Activated T-helper 17 cell treated with anti-CD3 and anti-CD28 coated beads, Interleukin-2, amount 50 U/mL, for 72 hours (primary cell): ENCODE measurements at regions not wholly inside any gene's neighbourhood (a gene's known extent, or its start where the extent isn't known, plus 50 kb on each side); places are given as distances from the start of the nearest gene placed in this dataset.

ENCODE experiments used
- ATAC-seq: fragments of 150-1000 bp; cut with Tn5 transposase; replicated peaks from 2 replicates; pipeline ENCODE4 v1.10.0; 2021; ENCODE audit warnings: mild to moderate bottlenecking, moderate library complexity
- H3K27ac Mint-ChIP-seq: one replicate; pipeline ENCODE4 v1.8.0; 2022; ENCODE audit warnings: mixed read lengths
- H3K27me3 Mint-ChIP-seq: one replicate; pipeline ENCODE4 v1.8.0; 2022; ENCODE audit warnings: mixed read lengths
- H3K36me3 Mint-ChIP-seq: one replicate; pipeline ENCODE4 v1.8.0; 2022; ENCODE audit warnings: low read depth, mild to moderate bottlenecking, mixed read lengths
- H3K4me1 Mint-ChIP-seq: one replicate; pipeline ENCODE4 v1.8.0; 2022; ENCODE audit warnings: mixed read lengths
- H3K4me3 Mint-ChIP-seq: one replicate; pipeline ENCODE4 v1.8.0; 2022; ENCODE audit warnings: mild to moderate bottlenecking, mixed read lengths
- H3K9me3 Mint-ChIP-seq: one replicate; pipeline ENCODE4 v1.8.0; 2022; ENCODE audit warnings: mixed read lengths

GRCh38 chr2:185188656-185189055, 549.9 kb upstream of the FSIP2 start:
- no peak for ATAC-seq
- Mint-ChIP-seq H3K4me1 (no peaks in the 10 kb centered on the region), H3K4me3 (no peak overlapping the region), H3K27me3 (no peaks in the 10 kb centered on the region), H3K36me3 (no peaks in the 10 kb centered on the region), H3K27ac (no peak overlapping the region), H3K9me3 (peaks cover 15% of the 10 kb centered on the region)

GRCh38 chr2:185201063-185201462, 537.5 kb upstream of the FSIP2 start:
- Mint-ChIP-seq H3K27ac (no peak overlapping the region), H3K4me3 (no peak overlapping the region), H3K36me3 (no peaks in the 10 kb centered on the region), H3K9me3 (peaks cover 3% of the 10 kb centered on the region), H3K4me1 (no peaks in the 10 kb centered on the region), H3K27me3 (no peaks in the 10 kb centered on the region)
- no peak for ATAC-seq

- Mint-ChIP-seq H3K27me3 (no peaks in the 10 kb centered on the region), H3K4me3 (no peak overlapping the region), H3K4me1 (no peaks in the 10 kb centered on the region), H3K9me3 (peaks cover 3% of the 10 kb centered on the region), H3K27ac (no peak overlapping the region), H3K36me3 (no peaks in the 10 kb centered on the region)
- ATAC-seq: no peak
These were observed 536.2 kb upstream of the FSIP2 start for GRCh38 chr2:185202381-185202780.

GRCh38 chr2:185202945-185203528, 535.6 kb upstream of the FSIP2 start:
- Mint-ChIP-seq H3K9me3 (peaks cover 3% of the 10 kb centered on the region), H3K4me1 (no peaks in the 10 kb centered on the region), H3K36me3 (no peaks in the 10 kb centered on the region), H3K27me3 (no peaks in the 10 kb centered on the region), H3K27ac (no peak overlapping the region), H3K4me3 (no peak overlapping the region)
- no peak for ATAC-seq

GRCh38 chr2:185208261-185208660, 530.3 kb upstream of the FSIP2 start:
- no peak overlapping the region for H3K4me3 Mint-ChIP-seq
- no peaks in the 10 kb centered on the region for H3K27me3 Mint-ChIP-seq

GRCh38 chr2:185215497-185215896, 523.1 kb upstream of the FSIP2 start:
- Mint-ChIP-seq H3K4me1 (no peaks in the 10 kb centered on the region), H3K27me3 (no peaks in the 10 kb centered on the region), H3K4me3 (no peak overlapping the region), H3K27ac (no peak overlapping the region), H3K9me3 (peaks cover 9% of the 10 kb centered on the region), H3K36me3 (no peaks in the 10 kb centered on the region)
- no peak for ATAC-seq

More at GRCh38 chr2:185208261-185208660, 530.3 kb upstream of the FSIP2 start:
- H3K9me3 Mint-ChIP-seq: peaks cover 13% of the 10 kb centered on the region
- no peaks in the 10 kb centered on the region for H3K4me1 Mint-ChIP-seq
- no peak for ATAC-seq
- no peak overlapping the region for H3K27ac Mint-ChIP-seq
- no peaks in the 10 kb centered on the region for H3K36me3 Mint-ChIP-seq

GRCh38 chr2:185219981-185220380, 518.6 kb upstream of the FSIP2 start:
- Mint-ChIP-seq H3K36me3 (no peaks in the 10 kb centered on the region), H3K4me1 (no peaks in the 10 kb centered on the region), H3K27me3 (no peaks in the 10 kb centered on the region), H3K9me3 (peaks cover 3% of the 10 kb centered on the region), H3K27ac (no peak overlapping the region), H3K4me3 (no peak overlapping the region)
- no peak for ATAC-seq

- H3K9me3 Mint-ChIP-seq: peaks cover 3% of the 10 kb centered on the region
- no peak overlapping the region for H3K4me3 Mint-ChIP-seq
- H3K27ac Mint-ChIP-seq: no peak overlapping the region
- no peaks in the 10 kb centered on the region for H3K36me3 Mint-ChIP-seq
- H3K4me1 Mint-ChIP-seq: no peaks in the 10 kb centered on the region
- ATAC-seq: no peak
- no peaks in the 10 kb centered on the region for H3K27me3 Mint-ChIP-seq
These were observed 516.3 kb upstream of the FSIP2 start for GRCh38 chr2:185222311-185222710.

GRCh38 chr2:185227391-185227790, 511.2 kb upstream of the FSIP2 start:
- ATAC-seq: no peak
- Mint-ChIP-seq H3K27me3 (no peaks in the 10 kb centered on the region), H3K4me3 (no peak overlapping the region), H3K27ac (no peak overlapping the region), H3K36me3 (no peaks in the 10 kb centered on the region), H3K9me3 (peaks cover 3% of the 10 kb centered on the region), H3K4me1 (no peaks in the 10 kb centered on the region)

GRCh38 chr2:185239491-185239890, 499.1 kb upstream of the FSIP2 start:
- H3K27ac Mint-ChIP-seq: no peak overlapping the region
- no peaks in the 10 kb centered on the region for H3K4me1 Mint-ChIP-seq
- H3K27me3 Mint-ChIP-seq: no peaks in the 10 kb centered on the region
- H3K4me3 Mint-ChIP-seq: no peak overlapping the region
- ATAC-seq: no peak
- H3K9me3 Mint-ChIP-seq: peaks cover 15% of the 10 kb centered on the region
- no peaks in the 10 kb centered on the region for H3K36me3 Mint-ChIP-seq

GRCh38 chr2:185240796-185241195, 497.8 kb upstream of the FSIP2 start:
- no peak overlapping the region for H3K4me3 Mint-ChIP-seq
- no peak overlapping the region for H3K27ac Mint-ChIP-seq
- no peaks in the 10 kb centered on the region for H3K36me3 Mint-ChIP-seq
- no peaks in the 10 kb centered on the region for H3K4me1 Mint-ChIP-seq
- H3K27me3 Mint-ChIP-seq: no peaks in the 10 kb centered on the region
- ATAC-seq: no peak
- H3K9me3 Mint-ChIP-seq: peaks cover 18% of the 10 kb centered on the region

- Mint-ChIP-seq H3K4me3 (no peak overlapping the region), H3K27me3 (no peaks in the 10 kb centered on the region), H3K4me1 (no peaks in the 10 kb centered on the region), H3K36me3 (no peaks in the 10 kb centered on the region), H3K9me3 (peaks cover 18% of the 10 kb centered on the region), H3K27ac (no peak overlapping the region)
- ATAC-seq: no peak
These were observed 497.0 kb upstream of the FSIP2 start for GRCh38 chr2:185241556-185241955.

GRCh38 chr2:185242462-185242861, 496.1 kb upstream of the FSIP2 start:
- Mint-ChIP-seq H3K4me1 (no peaks in the 10 kb centered on the region), H3K27ac (no peak overlapping the region), H3K4me3 (no peak overlapping the region), H3K36me3 (no peaks in the 10 kb centered on the region), H3K9me3 (peaks cover 18% of the 10 kb centered on the region), H3K27me3 (no peaks in the 10 kb centered on the region)
- ATAC-seq: no peak

- ATAC-seq: no peak
- Mint-ChIP-seq H3K9me3 (peaks cover 13% of the 10 kb centered on the region), H3K4me3 (no peak overlapping the region), H3K27me3 (no peaks in the 10 kb centered on the region), H3K27ac (no peak overlapping the region), H3K4me1 (no peaks in the 10 kb centered on the region), H3K36me3 (no peaks in the 10 kb centered on the region)
These were observed 493.4 kb upstream of the FSIP2 start for GRCh38 chr2:185245216-185245615.

- Mint-ChIP-seq H3K4me3 (no peak overlapping the region), H3K36me3 (no peaks in the 10 kb centered on the region), H3K27me3 (no peaks in the 10 kb centered on the region), H3K27ac (no peak overlapping the region), H3K4me1 (no peaks in the 10 kb centered on the region), H3K9me3 (peaks cover 13% of the 10 kb centered on the region)
- no peak for ATAC-seq
These were observed 492.8 kb upstream of the FSIP2 start for GRCh38 chr2:185245806-185246205.

GRCh38 chr2:185246717-185247116, 491.9 kb upstream of the FSIP2 start:
- ATAC-seq: no peak
- no peak overlapping the region for H3K4me3 Mint-ChIP-seq
- no peak overlapping the region for H3K27ac Mint-ChIP-seq
- no peaks in the 10 kb centered on the region for H3K27me3 Mint-ChIP-seq
- H3K36me3 Mint-ChIP-seq: no peaks in the 10 kb centered on the region
- H3K4me1 Mint-ChIP-seq: no peaks in the 10 kb centered on the region
- H3K9me3 Mint-ChIP-seq: peaks cover 13% of the 10 kb centered on the region
